Activated CD4-positive, CD25-positive, alpha-beta regulatory T cell treated with anti-CD3 and anti-CD28 coated beads, Interleukin-2, amount 50 U/mL, for 24 hours (primary cell): ENCODE measurements at regions not wholly inside any gene's neighbourhood (a gene's known extent, or its start where the extent isn't known, plus 50 kb on each side); places are given as distances from the start of the nearest gene placed in this dataset.
A peak's percentile ranks its signal among the peaks of the same experiment; 100 is the strongest.

Experiments used
- ATAC-seq, 2 donors: fragments of 150-1000 bp; cut with Tn5 transposase; one replicate each; pipeline ENCODE4 v1.10.0; 2021; ENCODE audit warnings: mild to moderate bottlenecking in 1 of 2, moderate library complexity in 1 of 2

- no peak for ATAC-seq
Measured at GRCh38 chr14:53606203-53606602, 350.4 kb downstream of the BMP4 start.

GRCh38 chr14:53605562-53605961 lies 351.1 kb downstream of the BMP4 start:
- ATAC-seq, result no peak

DNA sequence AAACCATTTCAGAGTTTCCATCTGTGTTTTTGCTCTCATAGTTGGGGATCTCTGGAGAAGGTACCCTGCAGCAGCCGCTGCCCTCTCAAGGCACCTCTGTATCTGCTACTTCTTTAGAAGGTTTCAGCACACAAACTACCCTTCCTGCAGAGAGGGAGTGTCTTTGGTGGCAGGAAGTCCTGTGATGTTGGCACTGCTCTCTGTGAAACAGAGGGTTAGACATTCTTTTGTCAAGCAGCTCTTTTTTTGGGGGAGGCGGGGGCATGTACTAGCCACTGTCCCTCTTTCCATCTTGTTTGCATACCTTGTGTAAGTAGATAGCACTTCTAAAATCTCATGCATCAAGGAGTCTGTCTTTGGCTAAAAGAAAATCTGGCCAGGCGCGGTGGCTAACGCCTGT lies 352.6 kb downstream of the BMP4 start:
- no peak for ATAC-seq

DNA sequence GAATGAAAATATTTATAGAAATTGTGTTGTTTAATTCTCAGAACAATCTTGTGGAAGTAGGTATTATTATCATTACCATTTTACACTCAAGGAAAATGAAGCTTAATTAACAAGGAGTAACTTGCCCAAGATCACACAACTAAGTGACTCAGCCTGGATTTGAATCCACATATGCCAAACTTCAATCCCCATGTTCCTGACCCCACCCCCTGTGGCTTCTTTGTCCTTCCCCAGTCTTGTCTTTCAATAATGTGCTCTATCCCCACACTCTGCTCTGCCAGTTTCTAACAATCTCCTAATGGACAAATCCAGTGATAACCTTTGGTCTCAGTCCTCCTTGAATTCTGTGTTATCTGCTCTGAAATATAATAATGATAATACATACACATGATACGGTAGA lies 355.2 kb downstream of the BMP4 start:
- ATAC-seq, result no peak

GRCh38 chr14:53599221-53599945 lies 357.2 kb downstream of the BMP4 start:
- ATAC-seq, result no peak

GRCh38 chr14:53596853-53597525 lies 359.6 kb downstream of the BMP4 start:
- no peak for ATAC-seq

- no peak for ATAC-seq
Measured at GRCh38 chr14:53591816-53592215, 364.8 kb downstream of the BMP4 start.

DNA sequence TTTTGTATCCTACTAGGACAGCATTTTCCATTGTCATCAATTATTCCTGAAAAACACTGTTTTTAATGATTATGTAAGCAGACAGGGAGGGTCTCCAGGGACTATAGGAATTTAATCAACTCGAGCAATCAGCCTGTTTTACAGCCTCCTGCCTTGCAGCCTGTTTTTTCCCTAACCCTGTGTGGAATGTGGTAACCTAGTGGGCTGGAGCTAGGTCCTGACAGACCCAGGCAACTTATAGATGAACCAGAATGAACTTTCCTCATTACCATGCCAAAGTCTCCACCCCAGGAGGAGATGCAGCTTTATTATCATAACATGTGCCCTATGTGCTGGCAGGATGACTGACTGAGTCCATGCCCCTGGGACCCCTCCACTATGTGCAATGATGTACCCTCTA lies 375.1 kb downstream of the BMP4 start:
- ATAC-seq, result no peak

GRCh38 chr14:53571641-53572328 lies 384.8 kb downstream of the BMP4 start:
- ATAC-seq, result no peak

GRCh38 chr14:53570411-53571387 lies 385.9 kb downstream of the BMP4 start:
- peak; percentile 13 to 38 for ATAC-seq

DNA sequence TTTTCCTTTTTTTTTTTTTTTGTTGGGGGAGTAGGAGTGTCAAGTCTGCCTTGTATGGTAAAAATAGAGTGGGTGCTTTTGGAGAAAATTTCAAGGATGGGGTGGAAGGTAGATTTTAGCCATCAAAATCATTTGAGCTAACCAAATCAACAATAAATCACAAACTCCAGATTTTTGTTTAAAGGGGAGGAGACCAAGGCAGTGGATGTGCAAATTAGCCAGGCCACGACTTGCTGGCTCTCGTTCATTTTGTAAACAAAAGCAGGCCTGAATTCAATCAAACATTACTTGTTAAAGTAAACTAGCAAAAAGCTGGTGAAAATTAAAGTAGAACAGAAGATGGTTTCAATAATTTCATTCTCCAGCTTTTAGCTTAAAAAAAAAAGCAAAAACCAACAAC lies 387.2 kb downstream of the BMP4 start:
- no peak for ATAC-seq

DNA sequence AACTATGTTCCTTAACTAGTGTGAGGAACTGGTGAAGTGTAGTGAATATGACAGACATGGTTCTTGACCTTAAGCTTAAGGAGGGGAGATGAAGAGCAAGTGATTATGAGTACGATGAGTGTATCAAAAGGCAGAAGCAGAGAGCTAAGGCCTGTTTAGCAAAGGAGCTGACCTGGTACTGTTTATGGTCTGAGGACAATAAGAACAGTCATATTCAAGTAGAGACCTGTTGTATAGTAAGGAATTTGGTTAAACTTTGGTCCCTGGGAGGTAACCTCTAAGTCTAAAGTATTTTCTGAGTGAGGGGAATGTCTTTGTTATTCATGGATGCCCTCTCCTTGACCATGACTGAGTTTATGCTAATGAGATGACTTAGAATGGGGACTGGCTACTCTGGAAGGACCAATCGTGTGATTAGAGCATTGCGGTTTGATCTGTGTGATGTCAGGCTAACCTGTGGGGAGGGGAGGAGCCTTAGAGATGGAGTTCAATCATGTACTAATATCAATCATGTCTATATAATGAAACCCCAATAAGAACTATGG lies 389.3 kb downstream of the BMP4 start:
- no peak for ATAC-seq

GRCh38 chr14:53564870-53565269 lies 391.8 kb downstream of the BMP4 start:
- ATAC-seq, result no peak

DNA sequence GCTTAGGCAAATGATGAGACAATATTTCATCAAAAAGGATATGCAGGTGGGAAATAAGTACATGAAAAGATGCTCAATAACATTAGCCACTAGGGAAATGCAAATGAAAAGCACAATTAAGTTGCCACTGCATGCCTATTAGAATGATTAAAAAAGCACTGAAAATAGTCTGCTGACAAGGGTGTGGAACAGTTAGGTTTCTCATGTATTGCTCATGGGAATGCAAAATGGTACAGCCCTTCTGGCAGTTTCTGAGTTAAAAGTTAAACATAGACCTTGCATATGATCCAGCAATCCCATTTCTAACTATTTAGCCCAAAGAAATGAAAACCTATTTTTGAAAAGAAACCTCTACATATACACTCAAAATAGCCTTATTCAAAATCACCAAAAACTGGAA lies 393.0 kb downstream of the BMP4 start:
- ATAC-seq, result no peak

DNA sequence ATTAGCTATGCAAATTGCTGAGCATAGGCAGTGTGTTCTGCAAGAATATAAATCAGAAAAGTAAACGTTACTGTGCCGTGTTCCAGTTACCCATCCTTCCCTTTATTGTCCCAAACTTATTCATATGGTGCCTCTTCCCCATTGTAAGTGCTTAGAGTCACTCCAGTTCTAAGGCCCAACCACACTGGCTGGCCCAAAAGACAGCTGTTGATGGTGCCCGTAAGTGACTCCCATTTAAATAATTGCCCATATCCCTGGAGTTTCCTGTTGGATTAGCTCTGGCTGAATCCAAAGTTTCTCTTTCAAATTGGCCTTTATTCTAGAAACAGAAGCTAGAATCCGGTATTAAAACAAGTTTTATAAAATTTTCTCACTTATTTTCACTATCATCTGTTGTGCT lies 400.1 kb upstream of the DDHD1 start:
- ATAC-seq, result no peak

DNA sequence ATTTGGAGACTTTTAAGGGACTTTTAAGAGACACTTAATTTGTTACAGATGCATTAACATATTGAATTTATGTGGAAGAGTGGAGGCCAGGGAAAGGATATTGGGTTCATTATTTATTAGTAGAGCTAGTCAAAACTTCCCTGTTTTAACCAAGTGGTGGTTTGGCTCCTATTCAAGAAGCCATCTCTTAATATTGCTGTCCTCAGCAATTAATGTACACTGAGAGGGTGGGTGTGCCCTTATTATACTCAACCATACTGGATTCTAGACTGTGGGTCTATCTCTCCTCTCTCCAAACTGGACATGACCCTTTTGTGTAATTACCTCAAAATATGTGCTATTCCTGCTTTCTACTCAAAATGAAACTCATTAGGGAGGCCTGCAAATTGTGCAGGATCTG lies 398.7 kb upstream of the DDHD1 start:
- ATAC-seq, result no peak

DNA sequence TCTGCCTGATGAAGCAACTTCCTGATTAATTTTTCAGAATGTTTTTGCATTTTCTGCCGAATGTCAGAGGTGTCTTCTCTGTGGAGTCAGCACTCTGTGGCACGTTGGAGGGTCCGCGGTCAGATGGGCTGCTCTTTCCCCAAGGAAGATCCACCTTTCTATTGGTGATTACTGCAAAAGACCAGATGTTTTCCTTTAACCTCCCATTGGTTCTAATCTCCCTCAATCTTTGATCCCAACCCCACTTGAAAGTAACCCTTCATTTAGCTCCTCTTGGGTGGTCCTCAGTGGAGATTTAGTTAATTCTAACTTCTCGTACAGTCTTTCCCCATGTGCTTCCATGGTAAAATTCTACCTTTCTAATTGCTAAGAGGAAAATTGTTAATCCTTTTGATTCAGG lies 397.7 kb upstream of the DDHD1 start:
- ATAC-seq, result no peak

GRCh38 chr14:53549956-53550355 lies 396.8 kb upstream of the DDHD1 start:
- ATAC-seq, result no peak

DNA sequence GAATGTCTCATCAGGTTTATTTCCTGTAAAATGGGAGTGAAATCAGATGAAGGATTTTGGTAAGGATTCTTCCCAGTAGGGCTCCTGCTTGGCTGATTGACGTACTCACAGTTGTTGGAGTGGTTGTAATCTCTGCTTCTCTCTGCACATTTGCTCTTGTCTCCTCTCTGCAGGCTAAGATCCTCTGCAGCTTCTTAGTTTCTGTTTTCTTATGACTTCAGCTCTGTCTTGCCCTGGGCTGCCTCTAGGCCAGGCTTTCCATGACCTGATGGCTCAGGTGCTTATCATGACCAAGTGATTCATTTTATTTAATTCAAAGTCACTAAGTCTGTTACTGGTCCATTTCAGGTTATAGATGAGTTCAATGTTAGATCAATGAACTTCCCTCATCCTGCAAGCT lies 394.5 kb upstream of the DDHD1 start:
- ATAC-seq, result no peak

GRCh38 chr14:53545217-53545616 lies 392.1 kb upstream of the DDHD1 start:
- ATAC-seq, result no peak

DNA sequence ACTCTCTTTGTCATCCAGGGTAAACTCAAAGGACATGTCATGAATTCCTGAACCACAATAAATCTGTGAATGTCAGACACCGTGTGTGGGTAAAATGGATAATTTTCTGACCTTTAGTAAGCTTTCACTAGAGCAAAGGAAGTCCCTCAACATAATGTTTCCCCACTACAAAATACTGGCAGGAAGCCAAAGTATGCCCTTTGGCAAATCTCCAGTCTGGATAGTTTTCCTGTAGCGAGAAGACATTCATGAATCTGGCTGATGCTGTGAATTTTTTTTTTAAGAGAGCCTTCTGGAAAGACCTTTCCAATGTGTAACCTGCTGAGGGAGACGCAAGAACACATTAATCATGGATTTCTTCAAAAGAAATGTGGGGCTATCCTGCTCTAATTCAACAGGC lies 389.6 kb upstream of the DDHD1 start:
- ATAC-seq, result no peak

GRCh38 chr14:53541411-53541810 lies 388.3 kb upstream of the DDHD1 start:
- no peak for ATAC-seq
